HG03575 (cell line): ENCODE measurements at regions not wholly inside any gene's neighbourhood (a gene's known extent, or its start where the extent isn't known, plus 50 kb on each side); places are given as distances from the start of the nearest gene placed in this dataset.
"Not testable (repeated sequence)": the region's sequence is repeated elsewhere in the genome, so short reads cannot be mapped to it uniquely, and the experiment has no call there.

Experiments used
- ATAC-seq: cut with Tn5 transposase; IDR thresholded peaks from one replicate; pipeline ENCODE4 v1.9.1; 2021; ENCODE audit not compliant: unreplicated experiment, insufficient number of reproducible peaks, low FRiP score; ENCODE audit errors: extremely low read depth

GRCh38 chr1:119249283-119249682, 108.8 kb upstream of the WARS2 start:
- no peak for ATAC-seq

GRCh38 chr1:119250299-119250698, 109.8 kb upstream of the WARS2 start:
- no peak for ATAC-seq

GRCh38 chr1:119251751-119252150, 111.3 kb upstream of the WARS2 start:
- ATAC-seq = no peak

- no peak for ATAC-seq
Measured at GRCh38 chr1:119253366-119253765, 112.9 kb upstream of the WARS2 start.

- no peak for ATAC-seq
Measured at GRCh38 chr1:119254067-119254720, 113.7 kb upstream of the WARS2 start.

- not testable (repeated sequence) for ATAC-seq
Measured at GRCh38 chr1:119256089-119256488, 112.5 kb upstream of the HAO2 start.

- no peak for ATAC-seq
Measured at GRCh38 chr1:119260506-119260905, 108.1 kb upstream of the HAO2 start.

GRCh38 chr1:119266386-119266785, 102.2 kb upstream of the HAO2 start:
- peak; percentile 86 for ATAC-seq

- ATAC-seq = no peak
Measured at GRCh38 chr1:119266858-119267257, 101.7 kb upstream of the HAO2 start.

GRCh38 chr1:119267288-119267687, 101.3 kb upstream of the HAO2 start:
- ATAC-seq = not testable (repeated sequence)

GRCh38 chr1:119268879-119269278, 99.7 kb upstream of the HAO2 start:
- ATAC-seq = no peak

GRCh38 chr1:119275145-119276134, 93.1 kb upstream of the HAO2 start:
- no peak for ATAC-seq

GRCh38 chr1:119276558-119276957, 92.0 kb upstream of the HAO2 start:
- ATAC-seq = no peak

- ATAC-seq = no peak
Measured at GRCh38 chr1:119279456-119280381, 88.9 kb upstream of the HAO2 start.

GRCh38 chr1:119285482-119285881, 83.1 kb upstream of the HAO2 start:
- no peak for ATAC-seq

- ATAC-seq = no peak
Measured at GRCh38 chr1:119286587-119287181, 81.9 kb upstream of the HAO2 start.

GRCh38 chr1:119288751-119289150, 79.8 kb upstream of the HAO2 start:
- ATAC-seq = no peak

GRCh38 chr1:119290297-119290696, 78.3 kb upstream of the HAO2 start:
- no peak for ATAC-seq
